Karpas-422 (cell line): ENCODE measurements at regions not wholly inside any gene's neighbourhood (a gene's known extent, or its start where the extent isn't known, plus 50 kb on each side); places are given as distances from the start of the nearest gene placed in this dataset.

Experiments
- DNase-seq: peaks from one replicate; pipeline ENCODE4 v3.0.0-alpha.2; 2015
- H2AFZ ChIP-seq: fragments of 200-600 bp; sonication (generic); 2 replicates; pipeline ENCODE4 v1.6.1; 2014; ENCODE audit warnings: antibody characterized with exemption, low read length, mixed read lengths
- H3K27ac ChIP-seq: fragments of 200-600 bp; sonication (generic); 2 replicates; pipeline ENCODE4 v1.5.1; 2014; ENCODE audit warnings: mild to moderate bottlenecking, low read length, moderate library complexity
- H3K27me3 ChIP-seq: fragments of 200-600 bp; sonication (generic); 2 replicates; pipeline ENCODE4 v1.6.1; 2014; ENCODE audit warnings: low read length, mixed read lengths
- H3K36me3 ChIP-seq: fragments of 200-600 bp; sonication (generic); 2 replicates; pipeline ENCODE4 v1.6.1; 2014; ENCODE audit warnings: low read length, mixed read lengths; ENCODE audit not compliant: insufficient read depth
- H3K4me1 ChIP-seq: fragments of 200-600 bp; sonication (generic); 2 replicates; pipeline ENCODE4 v1.6.1; 2014; ENCODE audit warnings: mild to moderate bottlenecking, low read length, mixed read lengths
- H3K4me2 ChIP-seq: fragments of 200-600 bp; sonication (generic); 2 replicates; pipeline ENCODE4 v1.6.1; 2014; ENCODE audit warnings: low read length, low read depth, mild to moderate bottlenecking; ENCODE audit not compliant: poor library complexity, severe bottlenecking
- H3K4me3 ChIP-seq: fragments of 200-600 bp; sonication (generic); 2 replicates; pipeline ENCODE4 v1.5.1; 2014; ENCODE audit warnings: mild to moderate bottlenecking, antibody characterized with exemption, low read length, mixed read lengths
- H3K79me2 ChIP-seq: fragments of 200-600 bp; sonication (generic); 2 replicates; pipeline ENCODE4 v1.6.1; 2014; ENCODE audit warnings: mild to moderate bottlenecking, low read length, mixed read lengths
- H3K9ac ChIP-seq: fragments of 200-600 bp; sonication (generic); 2 replicates; pipeline ENCODE4 v1.6.0; 2014; ENCODE audit warnings: low read length
- H3K9me2 ChIP-seq: fragments of 200-600 bp; sonication (generic), shearing (Covaris generic); replicated peaks from 2 replicates; pipeline ENCODE4 v1.6.0; 2014; ENCODE audit warnings: mild to moderate bottlenecking, low read length, moderate library complexity; ENCODE audit not compliant: insufficient read depth
- H3K9me3 ChIP-seq: fragments of 300-700, 200-600 bp; sonication (generic); 2 replicates; pipeline ENCODE4 v1.6.1; 2014; ENCODE audit warnings: low read length, mixed read lengths
- H4K20me1 ChIP-seq: fragments of 200-600 bp; sonication (generic); 2 replicates; pipeline ENCODE4 v1.6.1; 2014; ENCODE audit warnings: mild to moderate bottlenecking, antibody characterized with exemption, low read length, low read depth; ENCODE audit not compliant: insufficient read depth

DNA sequence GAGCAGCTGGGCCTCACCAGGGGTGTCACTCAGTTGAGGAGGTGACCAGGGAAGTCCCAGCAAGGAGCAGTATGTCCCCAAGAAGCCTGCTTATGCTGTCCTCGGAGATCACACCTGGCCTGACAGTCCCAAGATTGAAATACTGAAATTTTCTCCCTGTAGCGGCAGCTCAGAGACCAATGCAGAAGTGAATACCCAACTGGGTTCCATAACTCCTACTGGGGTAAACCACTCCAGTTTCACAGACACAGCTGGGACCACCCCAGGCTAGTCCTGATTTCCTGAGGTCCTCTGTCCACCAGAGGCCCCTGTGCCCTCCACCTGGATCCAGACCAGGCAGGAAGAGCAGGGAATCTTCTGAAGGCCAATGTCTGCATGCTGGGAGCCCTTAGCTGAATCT lies 298.1 kb downstream of the ZEB1 start:
- Histone ChIP-seq H3K79me2 (no peaks in the 10 kb centered on the region), H3K36me3 (no peaks in the 10 kb centered on the region), H4K20me1 (no peaks in the 10 kb centered on the region), H3K4me2 (no peak overlapping the region), H2AFZ (no peak overlapping the region), H3K4me3 (no peak overlapping the region), H3K9me3 (no peaks in the 10 kb centered on the region), H3K27me3 (no peaks in the 10 kb centered on the region), H3K27ac (no peak overlapping the region), H3K9ac (no peak overlapping the region), H3K4me1 (no peaks in the 10 kb centered on the region), H3K9me2 (no peaks in the 10 kb centered on the region)
- DNase-seq: no peak

DNA sequence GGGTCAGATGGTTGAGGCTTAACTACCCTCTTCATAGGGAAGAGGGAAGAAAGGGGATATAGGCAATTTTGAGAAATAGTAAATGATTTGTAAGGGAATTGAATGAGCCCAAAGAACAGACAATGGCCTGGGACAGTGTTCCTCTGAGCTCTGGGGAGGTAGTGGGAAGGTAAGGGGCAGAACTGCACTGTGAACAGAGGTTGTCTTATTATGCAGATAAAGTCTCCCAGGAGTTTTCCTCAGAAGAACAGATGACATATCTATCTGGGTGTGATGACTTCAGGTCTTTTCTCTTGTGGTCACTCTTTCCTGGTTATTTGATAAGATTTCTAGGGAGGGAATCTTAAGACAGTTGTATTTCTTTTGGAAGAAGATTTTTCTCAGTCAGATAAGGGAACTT lies 296.1 kb downstream of the ZEB1 start:
- no peak overlapping the region for H3K9ac ChIP-seq
- no peaks in the 10 kb centered on the region for H3K9me2 ChIP-seq
- H2AFZ ChIP-seq: no peak overlapping the region
- no peaks in the 10 kb centered on the region for H3K79me2 ChIP-seq
- H3K4me2 ChIP-seq: no peak overlapping the region
- no peak for DNase-seq
- H3K27me3 ChIP-seq: no peaks in the 10 kb centered on the region
- no peak overlapping the region for H3K27ac ChIP-seq
- H3K9me3 ChIP-seq: no peaks in the 10 kb centered on the region
- no peaks in the 10 kb centered on the region for H4K20me1 ChIP-seq
- no peak overlapping the region for H3K4me3 ChIP-seq
- no peaks in the 10 kb centered on the region for H3K4me1 ChIP-seq
- no peaks in the 10 kb centered on the region for H3K36me3 ChIP-seq

DNA sequence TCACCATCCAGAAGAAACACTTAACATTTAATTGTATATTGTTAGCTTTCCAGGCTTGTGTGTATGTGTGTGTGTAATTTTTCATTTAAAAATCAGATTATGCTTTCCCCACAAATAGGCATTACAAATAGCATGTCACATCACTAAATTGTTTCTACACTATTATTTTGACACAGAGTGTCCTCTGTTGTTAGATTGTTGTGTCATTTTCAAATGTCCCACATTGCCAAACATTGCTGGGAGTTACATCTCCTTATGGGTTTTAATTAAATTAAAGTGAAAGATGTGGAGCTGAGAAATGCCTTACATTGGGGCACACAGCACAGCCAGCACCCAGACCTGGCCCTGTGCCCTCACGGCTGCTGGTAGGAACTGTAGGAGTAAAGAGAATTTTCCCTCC lies 295.6 kb downstream of the ZEB1 start:
- Histone ChIP-seq H3K4me1 (no peaks in the 10 kb centered on the region), H3K4me3 (no peak overlapping the region), H3K79me2 (no peaks in the 10 kb centered on the region), H3K27me3 (no peaks in the 10 kb centered on the region), H3K9me2 (no peaks in the 10 kb centered on the region), H3K9ac (no peak overlapping the region), H3K9me3 (no peaks in the 10 kb centered on the region), H2AFZ (no peak overlapping the region), H3K27ac (no peak overlapping the region), H3K36me3 (no peaks in the 10 kb centered on the region), H4K20me1 (no peaks in the 10 kb centered on the region), H3K4me2 (no peak overlapping the region)
- DNase-seq: no peak

DNA sequence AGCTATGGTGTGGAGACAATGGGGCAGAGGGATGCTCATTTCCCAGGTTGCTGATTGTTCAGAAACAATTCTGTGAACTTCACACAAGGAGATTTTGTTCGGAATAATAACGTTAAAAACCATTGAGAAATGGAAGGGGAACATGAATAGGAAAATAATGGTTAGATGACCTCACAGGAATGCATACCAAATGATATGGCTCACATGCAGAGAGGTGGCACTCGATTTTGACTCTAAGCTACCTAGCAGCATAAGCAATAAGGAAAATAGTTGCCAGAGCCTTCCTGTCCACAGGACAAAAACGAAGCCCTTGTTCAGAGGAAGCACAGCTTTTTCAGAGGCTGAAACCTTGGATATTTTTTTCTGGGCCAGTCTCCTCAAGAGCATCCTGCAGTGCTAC lies 293.1 kb downstream of the ZEB1 start:
- H3K4me2 ChIP-seq: no peak overlapping the region
- no peaks in the 10 kb centered on the region for H3K36me3 ChIP-seq
- no peak overlapping the region for H3K4me3 ChIP-seq
- no peaks in the 10 kb centered on the region for H3K9me3 ChIP-seq
- no peak overlapping the region for H2AFZ ChIP-seq
- no peak overlapping the region for H3K9ac ChIP-seq
- no peaks in the 10 kb centered on the region for H3K4me1 ChIP-seq
- H4K20me1 ChIP-seq: no peaks in the 10 kb centered on the region
- no peaks in the 10 kb centered on the region for H3K27me3 ChIP-seq
- no peak overlapping the region for H3K27ac ChIP-seq
- no peaks in the 10 kb centered on the region for H3K79me2 ChIP-seq
- no peak for DNase-seq
- H3K9me2 ChIP-seq: no peaks in the 10 kb centered on the region

DNA sequence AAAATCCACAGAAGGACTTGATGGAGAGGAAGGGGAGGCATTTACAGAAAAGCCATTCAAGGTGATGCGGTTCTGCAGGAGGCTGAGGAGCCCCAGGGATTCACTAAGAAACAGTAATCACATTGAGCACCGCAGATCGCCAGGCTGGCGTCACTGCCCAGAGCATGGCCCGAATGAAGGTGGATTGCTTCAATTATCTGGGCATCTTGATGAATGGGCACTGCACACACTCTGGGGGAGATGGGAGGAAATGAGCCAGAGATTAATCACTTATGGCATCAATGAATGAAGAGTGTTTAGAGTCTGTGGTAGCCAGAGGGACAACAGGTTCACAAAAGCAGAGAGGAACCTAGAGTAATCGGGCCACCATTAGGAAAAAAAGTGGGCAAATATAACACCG lies 292.1 kb downstream of the ZEB1 start:
- no peaks in the 10 kb centered on the region for H3K27me3 ChIP-seq
- H3K79me2 ChIP-seq: no peaks in the 10 kb centered on the region
- no peak overlapping the region for H2AFZ ChIP-seq
- DNase-seq: no peak
- no peak overlapping the region for H3K4me3 ChIP-seq
- H3K9me3 ChIP-seq: no peaks in the 10 kb centered on the region
- H3K9me2 ChIP-seq: no peaks in the 10 kb centered on the region
- no peak overlapping the region for H3K27ac ChIP-seq
- H3K4me2 ChIP-seq: no peak overlapping the region
- H3K4me1 ChIP-seq: no peaks in the 10 kb centered on the region
- H3K9ac ChIP-seq: no peak overlapping the region
- H4K20me1 ChIP-seq: no peaks in the 10 kb centered on the region
- H3K36me3 ChIP-seq: no peaks in the 10 kb centered on the region

DNA sequence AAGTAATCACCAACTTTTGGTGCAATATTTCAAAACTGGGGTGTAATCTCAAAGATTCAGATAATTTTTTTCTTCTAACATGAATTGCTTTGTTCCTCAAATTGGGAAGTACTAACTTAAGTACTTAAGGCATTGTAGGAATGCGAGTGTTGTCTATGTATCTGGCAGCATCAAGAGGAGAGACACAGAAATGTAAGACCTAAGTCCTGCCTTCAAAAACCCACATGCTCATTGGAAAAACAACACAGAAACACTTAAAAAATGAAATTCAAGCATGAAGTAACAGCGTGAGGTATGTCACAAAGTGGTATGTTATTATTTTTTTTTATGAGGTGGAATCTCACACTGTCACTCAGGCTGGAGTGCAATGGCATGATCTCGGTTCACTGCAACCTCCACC lies 288.5 kb downstream of the ZEB1 start:
- Histone ChIP-seq H2AFZ (no peak overlapping the region), H3K36me3 (no peaks in the 10 kb centered on the region), H3K4me1 (no peaks in the 10 kb centered on the region), H3K9ac (no peak overlapping the region), H3K9me3 (no peaks in the 10 kb centered on the region), H3K79me2 (no peaks in the 10 kb centered on the region), H3K9me2 (no peaks in the 10 kb centered on the region), H3K4me3 (no peak overlapping the region), H4K20me1 (no peaks in the 10 kb centered on the region), H3K4me2 (no peak overlapping the region), H3K27me3 (no peaks in the 10 kb centered on the region), H3K27ac (no peak overlapping the region)
- DNase-seq: no peak

DNA sequence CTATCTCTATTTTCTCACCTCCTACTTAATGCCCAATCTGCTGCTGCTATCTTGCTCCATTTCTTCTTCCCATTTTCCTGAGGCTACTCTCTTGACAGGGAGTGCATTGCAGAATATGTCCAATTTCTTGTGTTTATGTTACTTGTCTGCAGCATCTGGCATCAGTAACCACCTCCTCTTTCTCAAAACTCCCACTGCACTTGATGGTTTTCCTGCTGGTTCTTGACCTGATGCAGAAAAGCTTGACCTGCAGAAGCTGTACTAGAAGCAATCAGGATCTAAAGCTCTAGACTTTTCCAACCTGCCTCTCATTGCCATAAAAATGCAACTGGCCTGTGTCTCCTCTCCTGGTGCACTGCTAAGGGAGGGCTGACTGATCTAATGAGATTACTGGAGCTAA lies 287.8 kb downstream of the ZEB1 start:
- Histone ChIP-seq H4K20me1 (no peaks in the 10 kb centered on the region), H2AFZ (no peak overlapping the region), H3K9ac (no peak overlapping the region), H3K4me3 (no peak overlapping the region), H3K27me3 (no peaks in the 10 kb centered on the region), H3K27ac (no peak overlapping the region), H3K4me2 (no peak overlapping the region), H3K9me2 (no peaks in the 10 kb centered on the region), H3K9me3 (no peaks in the 10 kb centered on the region), H3K4me1 (no peaks in the 10 kb centered on the region), H3K36me3 (no peaks in the 10 kb centered on the region), H3K79me2 (no peaks in the 10 kb centered on the region)
- DNase-seq: no peak

DNA sequence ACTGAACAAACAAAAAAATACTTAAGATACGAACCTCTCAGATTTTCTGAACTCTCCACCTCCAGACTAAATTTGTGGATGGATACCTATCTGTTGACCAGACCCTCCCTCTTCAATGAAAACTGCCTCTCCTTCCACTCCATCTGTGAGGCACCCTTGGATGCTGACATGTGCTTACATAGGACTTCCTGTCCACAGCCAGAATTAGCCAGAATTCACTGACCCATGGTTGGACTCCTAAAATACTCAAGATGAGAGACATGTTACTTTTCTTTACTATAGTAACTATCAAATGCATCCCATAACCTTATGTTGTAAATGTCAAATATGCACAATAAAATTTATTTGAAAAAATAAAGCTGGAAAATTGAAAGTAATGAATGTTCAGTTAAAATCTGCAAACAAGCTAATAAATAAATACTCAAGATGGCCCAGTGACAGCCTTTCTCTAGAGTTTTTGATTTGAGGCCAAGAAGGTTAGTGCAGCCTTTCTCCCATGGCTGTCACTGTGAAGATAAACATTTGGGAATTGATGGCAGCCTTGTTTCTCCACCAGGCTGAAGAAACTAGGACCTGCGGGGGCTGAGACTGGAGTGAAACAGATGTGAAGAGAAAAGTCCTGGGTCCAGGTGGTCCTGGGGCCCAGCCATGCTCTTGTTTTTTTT lies 287.0 kb downstream of the ZEB1 start:
- no peaks in the 10 kb centered on the region for H3K79me2 ChIP-seq
- H3K9ac ChIP-seq: no peak overlapping the region
- DNase-seq: no peak
- H3K4me2 ChIP-seq: no peak overlapping the region
- no peaks in the 10 kb centered on the region for H3K9me3 ChIP-seq
- no peak overlapping the region for H2AFZ ChIP-seq
- H4K20me1 ChIP-seq: no peaks in the 10 kb centered on the region
- no peaks in the 10 kb centered on the region for H3K4me1 ChIP-seq
- no peaks in the 10 kb centered on the region for H3K9me2 ChIP-seq
- H3K27me3 ChIP-seq: no peaks in the 10 kb centered on the region
- H3K27ac ChIP-seq: no peak overlapping the region
- H3K4me3 ChIP-seq: no peak overlapping the region
- no peaks in the 10 kb centered on the region for H3K36me3 ChIP-seq

DNA sequence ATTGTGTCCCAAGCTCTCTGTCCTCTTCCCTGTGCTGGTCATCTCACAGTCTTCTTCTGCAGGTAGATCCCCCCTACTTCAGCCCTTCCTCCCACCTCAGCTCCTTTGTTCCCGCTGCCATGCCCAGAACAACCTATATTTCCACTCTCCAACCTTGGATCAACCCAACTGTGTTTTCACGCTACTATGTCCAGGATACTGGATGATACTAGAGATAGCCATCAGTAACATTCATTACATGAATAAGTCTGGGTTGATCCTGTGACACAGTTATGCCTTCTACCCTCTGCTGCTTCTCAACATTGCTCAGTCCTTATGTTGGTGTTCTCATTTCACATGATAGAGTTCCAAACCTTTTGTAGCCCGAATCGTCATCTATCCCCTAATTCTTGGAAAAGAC lies 286.4 kb downstream of the ZEB1 start:
- no peaks in the 10 kb centered on the region for H3K4me1 ChIP-seq
- no peaks in the 10 kb centered on the region for H3K9me3 ChIP-seq
- no peak overlapping the region for H2AFZ ChIP-seq
- no peaks in the 10 kb centered on the region for H4K20me1 ChIP-seq
- H3K4me2 ChIP-seq: no peak overlapping the region
- no peaks in the 10 kb centered on the region for H3K79me2 ChIP-seq
- H3K36me3 ChIP-seq: no peaks in the 10 kb centered on the region
- no peak for DNase-seq
- no peak overlapping the region for H3K27ac ChIP-seq
- no peaks in the 10 kb centered on the region for H3K9me2 ChIP-seq
- H3K27me3 ChIP-seq: no peaks in the 10 kb centered on the region
- H3K9ac ChIP-seq: no peak overlapping the region
- no peak overlapping the region for H3K4me3 ChIP-seq
